DOHH2 (cell line): ENCODE measurements at regions not wholly inside any gene's neighbourhood (a gene's known extent, or its start where the extent isn't known, plus 50 kb on each side); places are given as distances from the start of the nearest gene placed in this dataset.

ENCODE experiments used
- H3F3A ChIP-seq: fragments of 200-600 bp; sonication (generic), shearing (Covaris generic); 2 replicates; pipeline ENCODE4 v1.6.0; 2016; ENCODE audit warnings: antibody characterized with exemption, mild to moderate bottlenecking; ENCODE audit not compliant: control insufficient read depth, insufficient read depth
- H3K27ac ChIP-seq: fragments of 200-600 bp; sonication (generic); 2 replicates; pipeline ENCODE4 v1.5.1; 2014; ENCODE audit warnings: low read depth, mild to moderate bottlenecking, low read length, moderate library complexity
- H3K27me3 ChIP-seq: fragments of 200-600 bp; sonication (generic); 2 replicates; pipeline ENCODE4 v1.6.1; 2014; ENCODE audit warnings: mild to moderate bottlenecking, low read length, mixed read lengths; ENCODE audit not compliant: control insufficient read depth
- H3K36me3 ChIP-seq: fragments of 200-600 bp; sonication (generic); 2 replicates; pipeline ENCODE4 v1.6.1; 2014; ENCODE audit warnings: mild to moderate bottlenecking, low read length, moderate library complexity, mixed read lengths; ENCODE audit not compliant: control insufficient read depth
- H3K4me1 ChIP-seq: fragments of 200-600 bp; sonication (generic); 2 replicates; pipeline ENCODE4 v1.6.1; 2014; ENCODE audit warnings: mild to moderate bottlenecking, low read length, mixed read lengths; ENCODE audit not compliant: control insufficient read depth
- H3K4me2 ChIP-seq: fragments of 200-600 bp; sonication (generic); 2 replicates; pipeline ENCODE4 v1.6.0; 2014; ENCODE audit warnings: mild to moderate bottlenecking, low read length, moderate library complexity
- H3K4me3 ChIP-seq: fragments of 200-600 bp; sonication (generic); 2 replicates; pipeline ENCODE4 v1.5.1; 2014; ENCODE audit warnings: mild to moderate bottlenecking, low read length, mixed read lengths
- H3K79me2 ChIP-seq: fragments of 200-600 bp; sonication (generic); 2 replicates; pipeline ENCODE4 v1.6.1; 2014; ENCODE audit warnings: mild to moderate bottlenecking, low read length, mixed read lengths; ENCODE audit not compliant: control insufficient read depth
- H3K9me2 ChIP-seq: fragments of 200-600 bp; sonication (generic); replicated peaks from 2 replicates; pipeline ENCODE4 v1.6.1; 2014; ENCODE audit warnings: mild to moderate bottlenecking, low read length, mixed read lengths; ENCODE audit not compliant: control insufficient read depth
- H3K9me3 ChIP-seq: fragments of 200-600 bp; sonication (generic); 2 replicates; pipeline ENCODE4 v1.6.1; 2014; ENCODE audit warnings: antibody characterized with exemption, low read length, mixed read lengths; ENCODE audit not compliant: control insufficient read depth, insufficient read depth
- H4K20me1 ChIP-seq: fragments of 200-600 bp; sonication (generic); 2 replicates; pipeline ENCODE4 v1.6.0; 2014; ENCODE audit warnings: low read depth, mild to moderate bottlenecking, antibody characterized with exemption, low read length, moderate library complexity; ENCODE audit not compliant: control insufficient read depth, insufficient read depth
- CTCF ChIP-seq: fragments of 200-600 bp; sonication (generic); IDR thresholded peaks from one replicate; pipeline ENCODE4 v1.5.1; 2014; ENCODE audit warnings: antibody characterized with exemption, mild to moderate bottlenecking, low read depth, low read length; ENCODE audit not compliant: poor library complexity, severe bottlenecking
- EZH2phosphoT487 ChIP-seq: fragments of 200-600 bp; sonication (generic); IDR thresholded peaks from 2 replicates; pipeline ENCODE4 v1.6.1; 2017; ENCODE audit warnings: borderline replicate concordance, mild to moderate bottlenecking, antibody characterized with exemption, low read length, moderate library complexity, mixed read lengths

GRCh38 chr6:139778688-139779087 is 404.2 kb upstream of the CITED2 start:
- Histone ChIP-seq H3K4me1 (no peaks in the 10 kb centered on the region), H3K27me3 (no peaks in the 10 kb centered on the region), H3K27ac (no peak overlapping the region), H3K4me2 (no peak overlapping the region), H3K4me3 (no peak overlapping the region), H3K9me2 (no peaks in the 10 kb centered on the region), H3K79me2 (no peaks in the 10 kb centered on the region), H4K20me1 (no peaks in the 10 kb centered on the region), H3F3A (no peaks in the 10 kb centered on the region), H3K9me3 (no peaks in the 10 kb centered on the region), H3K36me3 (no peaks in the 10 kb centered on the region)
- TF ChIP-seq CTCF (no peak), EZH2phosphoT487 (no peak)

GRCh38 chr6:139778106-139778505 is 403.7 kb upstream of the CITED2 start:
- Histone ChIP-seq H4K20me1 (no peaks in the 10 kb centered on the region), H3K4me1 (no peaks in the 10 kb centered on the region), H3K9me3 (no peaks in the 10 kb centered on the region), H3K79me2 (no peaks in the 10 kb centered on the region), H3K27me3 (no peaks in the 10 kb centered on the region), H3K36me3 (no peaks in the 10 kb centered on the region), H3K4me3 (no peak overlapping the region), H3K4me2 (no peak overlapping the region), H3K27ac (no peak overlapping the region), H3F3A (no peaks in the 10 kb centered on the region), H3K9me2 (no peaks in the 10 kb centered on the region)
- TF ChIP-seq EZH2phosphoT487 (no peak), CTCF (no peak)

GRCh38 chr6:139777202-139777970 is 402.9 kb upstream of the CITED2 start:
- TF ChIP-seq CTCF = no peak
- no peak for TF ChIP-seq EZH2phosphoT487
- no peak overlapping the region for H3K4me2 ChIP-seq
- H3F3A ChIP-seq = no peaks in the 10 kb centered on the region
- H4K20me1 ChIP-seq = no peaks in the 10 kb centered on the region
- H3K4me3 ChIP-seq = no peak overlapping the region
- no peaks in the 10 kb centered on the region for H3K36me3 ChIP-seq
- no peaks in the 10 kb centered on the region for H3K27me3 ChIP-seq
- no peaks in the 10 kb centered on the region for H3K4me1 ChIP-seq
- no peaks in the 10 kb centered on the region for H3K79me2 ChIP-seq
- no peaks in the 10 kb centered on the region for H3K9me2 ChIP-seq
- H3K9me3 ChIP-seq = no peaks in the 10 kb centered on the region
- H3K27ac ChIP-seq = no peak overlapping the region
